GM12878 (cell line): ENCODE measurements at regions not wholly inside any gene's neighbourhood (a gene's known extent, or its start where the extent isn't known, plus 50 kb on each side); places are given as distances from the start of the nearest gene placed in this dataset.

Experiments
- ATAC-seq: fragments of 200-7000 bp; cut with Tn5 transposase; 3 replicates; pipeline ENCODE4 v1.9.1; 2020; ENCODE audit warnings: mild to moderate bottlenecking, moderate library complexity
- BruUV-seq: library from RNA; stranded (reverse); fragments of 400-500 nt; replicated peaks from 2 replicates; lab custom pipeline; 2021; lab: Mats Ljungman, UMichigan
- CTCF ChIA-PET: fragments of 300-600 bp; sonication (Branson Sonifier 250); formaldehyde crosslinking; extraction: SDS; loops from one replicate; lab custom pipeline; 2021; ENCODE audit warnings: inconsistent platforms; lab: Yijun Ruan, JAX
- POLR2A ChIA-PET: fragments of 350-600 bp; formaldehyde crosslinking; extraction: SDS; loops from one replicate; lab custom pipeline; 2021; ENCODE audit warnings: inconsistent platforms; lab: Charles Lee
- RAD21 ChIA-PET: fragments of 300-600 bp; sonication (Branson Sonifier 250); formaldehyde crosslinking; loops from one replicate; lab custom pipeline; 2023; ENCODE audit warnings: antibody characterized with exemption; ENCODE audit not compliant: unreplicated experiment; lab: Charles Lee
- SMC1A ChIA-PET: fragments of 300-600 bp; sonication (Branson Sonifier 250); formaldehyde crosslinking; loops from one replicate; lab custom pipeline; 2023; ENCODE audit not compliant: unreplicated experiment, uncharacterized antibody; lab: Charles Lee
- DNase-seq: peaks from one replicate; pipeline ENCODE4 v3.0.0-alpha.2; 2011; ENCODE audit warnings: low read depth, low spot score
- FAIRE-seq: peaks from 3 replicates; lab custom pipeline; 2011; peaks lifted over from hg19 to GRCh38; lab: Jason Lieb, UNC
- H2AFZ ChIP-seq: 2 replicates; pipeline ENCODE4 v1.6.0; 2011; ENCODE audit warnings: low read depth, low read length, control low read depth; ENCODE audit not compliant: control insufficient read depth
- H3K27ac ChIP-seq: 2 replicates; pipeline ENCODE4 v1.5.1; 2011; ENCODE audit warnings: control low read depth; ENCODE audit not compliant: control insufficient read depth, insufficient read depth
- H3K27me3 ChIP-seq, 2 experiments: replicated peaks in 1 of 2; 2 replicates each; pipeline versions ENCODE4 v1.6.0 to v1.6.1; 2011; ENCODE audit warnings: low read length in 1 of 2; ENCODE audit not compliant: control insufficient read depth in 2 of 2, insufficient read depth in 2 of 2
- H3K36me3 ChIP-seq, 2 experiments: 2 replicates each; pipeline ENCODE4 v1.5.1; 2011; ENCODE audit warnings: low read length in 1 of 2; ENCODE audit not compliant: control insufficient read depth in 2 of 2, insufficient read depth in 2 of 2
- H3K4me1 ChIP-seq: 2 replicates; pipeline ENCODE4 v1.6.1; 2011; ENCODE audit warnings: mild to moderate bottlenecking, low read length, moderate library complexity, mixed read lengths; ENCODE audit not compliant: control insufficient read depth, insufficient read depth
- H3K4me2 ChIP-seq: 2 replicates; pipeline ENCODE4 v1.6.0; 2011; ENCODE audit warnings: control low read depth; ENCODE audit not compliant: control insufficient read depth, insufficient read depth
- H3K4me3 ChIP-seq: fragments of 200-600 bp; sonication (generic); 2 replicates; pipeline ENCODE4 v1.5.1; 2016
- H3K79me2 ChIP-seq: 2 replicates; pipeline ENCODE4 v1.6.0; 2011; ENCODE audit warnings: low read length; ENCODE audit not compliant: control insufficient read depth, insufficient read depth
- H3K9ac ChIP-seq: 2 replicates; pipeline ENCODE4 v1.8.0; 2011; ENCODE audit warnings: low read length, control low read depth, mixed read lengths; ENCODE audit not compliant: control insufficient read depth, insufficient read depth
- H3K9me3 ChIP-seq: replicated peaks from 3 replicates; pipeline ENCODE4 v1.5.1; 2011; ENCODE audit warnings: mild to moderate bottlenecking, low read length; ENCODE audit not compliant: control insufficient read depth, insufficient read depth
- H4K20me1 ChIP-seq: 2 replicates; pipeline ENCODE4 v1.6.0; 2011; ENCODE audit not compliant: control insufficient read depth, insufficient read depth
- BMI1 ChIP-seq: fragments of 450-650 bp; IDR thresholded peaks from 2 replicates; pipeline ENCODE4 v1.6.1; 2016; ENCODE audit warnings: mild to moderate bottlenecking, moderate library complexity, borderline replicate concordance
- BRCA1 ChIP-seq: IDR thresholded peaks from 2 replicates; pipeline ENCODE4 v1.6.1; 2011; ENCODE audit warnings: low read depth, low read length, improper control_type of control experiment
- GATAD2B ChIP-seq: fragments of 450-650 bp; conservative IDR thresholded peaks from 2 replicates; pipeline ENCODE4 v1.6.1; 2017; ENCODE audit warnings: low read depth, mild to moderate bottlenecking, moderate library complexity
- USF1 ChIP-seq: IDR thresholded peaks from 2 replicates; pipeline ENCODE4 v1.6.1; 2011; ENCODE audit warnings: borderline replicate concordance, low read depth, mild to moderate bottlenecking, moderate library complexity, mixed read lengths, low read length; ENCODE audit not compliant: insufficient read depth; ENCODE audit errors: extremely low read length
- ZZZ3 ChIP-seq: IDR thresholded peaks from 2 replicates; pipeline ENCODE4 v1.6.1; 2011; ENCODE audit warnings: low read depth; ENCODE audit not compliant: control insufficient read depth, insufficient read length
- WGBS: methylation state at CpG from one replicate; pipeline ENCODE4 v1.1.6; 2016; ENCODE audit warnings: low lambda C conversion rate; ENCODE audit not compliant: insufficient replicate concordance, insufficient coverage; ENCODE audit errors: missing lambda C conversion rate; 5-methylcytosine and 5-hydroxymethylcytosine counted together
- in situ Hi-C: fragments of 300-500 bp; cut with MboI; formaldehyde crosslinking; loops from 9 replicates; pipeline ENCODE4 v1.14.3; 2018; ENCODE audit warnings: mixed read lengths
- intact Hi-C: fragments of 100-400 bp; cut with micrococcal nuclease; formaldehyde crosslinking; loops from one replicate; pipeline ENCODE4 v1.14.2; 2022; ENCODE audit not compliant: unreplicated experiment

GRCh38 chr4:65234061-65234460 is 436.2 kb downstream of the EPHA5 start:
- Histone ChIP-seq H2AFZ (no peak overlapping the region), H3K36me3 (no peaks in the 10 kb centered on the region), H3K79me2 (no peaks in the 10 kb centered on the region), H3K9me3 (no peaks in the 10 kb centered on the region), H3K9ac (no peak overlapping the region), H3K4me1 (no peaks in the 10 kb centered on the region), H3K27me3 (no peaks in the 10 kb centered on the region), H3K4me2 (no peak overlapping the region), H3K4me3 (no peak overlapping the region), H4K20me1 (no peaks in the 10 kb centered on the region), H3K27ac (no peak overlapping the region)
- DNase-seq (no peak), ATAC-seq (no peak), FAIRE-seq (no peak)
- RAD21 ChIA-PET: no interaction called here
- in situ Hi-C loops (no loop called here), intact Hi-C loops (no loop called here)
- no peak for TF ChIP-seq ZZZ3
- no peak for TF ChIP-seq GATAD2B
- TF ChIP-seq USF1: no peak
- no peak for TF ChIP-seq BMI1
- BruUV-seq: no TSS peak
- SMC1A ChIA-PET: no interaction called here
- POLR2A ChIA-PET: no interaction called here
- CTCF ChIA-PET: no interaction called here
- 47% methylated on average over 2 of the region's 2 CpGs for WGBS

- RAD21 ChIA-PET: no interaction called here
- no peak for FAIRE-seq
These were observed 442.7 kb downstream of the EPHA5 start for GRCh38 chr4:65227628-65228027.

More at GRCh38 chr4:65227628-65228027, 442.7 kb downstream of the EPHA5 start:
- Histone ChIP-seq H3K27ac (no peak overlapping the region), H3K36me3 (no peaks in the 10 kb centered on the region), H2AFZ (no peak overlapping the region), H3K4me3 (no peak overlapping the region), H3K9me3 (no peaks in the 10 kb centered on the region), H3K27me3 (no peaks in the 10 kb centered on the region), H3K4me1 (no peaks in the 10 kb centered on the region), H3K79me2 (no peaks in the 10 kb centered on the region), H4K20me1 (no peaks in the 10 kb centered on the region), H3K9ac (no peak overlapping the region), H3K4me2 (no peak overlapping the region)
- ChIA-PET SMC1A (no interaction called here), CTCF (no interaction called here), POLR2A (no interaction called here)
- no peak for TF ChIP-seq BRCA1
- intact Hi-C loops: no loop called here
- ATAC-seq: no peak
- in situ Hi-C loops: no loop called here
- BruUV-seq: no TSS peak
- DNase-seq: no peak
